ENCODE measurements at regions not wholly inside any gene's neighbourhood (a gene's known extent, or its start where the extent isn't known, plus 50 kb on each side); places are given as distances from the start of the nearest gene placed in this dataset.

GRCh38 chr7:32178677-32179366, 108.6 kb upstream of the PDE1C start:
- no peak for DNase-seq (ENCODE audit: low read depth, low spot score)

GRCh38 chr7:32177232-32177631, 107.0 kb upstream of the PDE1C start:
- DNase-seq (ENCODE audit: low read depth, low spot score), result no peak

- no peak for DNase-seq (ENCODE audit: low read depth, low spot score)
Observed at GRCh38 chr7:32175099-32175498, 104.9 kb upstream of the PDE1C start.

- DNase-seq (ENCODE audit: low read depth, low spot score), result no peak
Observed at GRCh38 chr7:32171248-32171647, 101.0 kb upstream of the PDE1C start.

GRCh38 chr7:32170838-32171237, 100.6 kb upstream of the PDE1C start:
- no peak for DNase-seq (ENCODE audit: low read depth, low spot score)

- DNase-seq (ENCODE audit: low read depth, low spot score), result no peak
Observed at GRCh38 chr7:32169228-32169627, 99.0 kb upstream of the PDE1C start.

- no peak for DNase-seq (ENCODE audit: low read depth, low spot score)
Observed at GRCh38 chr7:32167815-32168214, 97.6 kb upstream of the PDE1C start.

- no peak for DNase-seq (ENCODE audit: low read depth, low spot score)
Observed at GRCh38 chr7:32167256-32167655, 97.0 kb upstream of the PDE1C start.

- DNase-seq (ENCODE audit: low read depth, low spot score), result no peak
Observed at GRCh38 chr7:32164341-32164996, 94.3 kb upstream of the PDE1C start.

GRCh38 chr7:32163896-32164295, 93.7 kb upstream of the PDE1C start:
- DNase-seq (ENCODE audit: low read depth, low spot score), result no peak

GRCh38 chr7:32163141-32163806, 93.1 kb upstream of the PDE1C start:
- no peak for DNase-seq (ENCODE audit: low read depth, low spot score)

GRCh38 chr7:32161708-32162107, 91.5 kb upstream of the PDE1C start:
- no peak for DNase-seq (ENCODE audit: low read depth, low spot score)

GRCh38 chr7:32158751-32159745, 88.8 kb upstream of the PDE1C start:
- no peak for DNase-seq (ENCODE audit: low read depth, low spot score)

GRCh38 chr7:32158076-32158475, 87.9 kb upstream of the PDE1C start:
- no peak for DNase-seq (ENCODE audit: low read depth, low spot score)

- no peak for DNase-seq (ENCODE audit: low read depth, low spot score)
Observed at GRCh38 chr7:32155712-32156111, 85.5 kb upstream of the PDE1C start.

- DNase-seq (ENCODE audit: low read depth, low spot score), result no peak
Observed at GRCh38 chr7:32154797-32155196, 84.6 kb upstream of the PDE1C start.

GRCh38 chr7:32153006-32153405, 82.8 kb upstream of the PDE1C start:
- no peak for DNase-seq (ENCODE audit: low read depth, low spot score)

- DNase-seq (ENCODE audit: low read depth, low spot score), result no peak
Observed at GRCh38 chr7:32152576-32152975, 82.4 kb upstream of the PDE1C start.

GRCh38 chr7:32150589-32150988, 80.4 kb upstream of the PDE1C start:
- no peak for DNase-seq (ENCODE audit: low read depth, low spot score)

GRCh38 chr7:32150039-32150438, 79.8 kb upstream of the PDE1C start:
- no peak for DNase-seq (ENCODE audit: low read depth, low spot score)

GRCh38 chr7:32147546-32148268, 77.5 kb upstream of the PDE1C start:
- no peak for DNase-seq (ENCODE audit: low read depth, low spot score)
